Stimulated activated CD8-positive, alpha-beta memory T cell treated with anti-CD3 and anti-CD28 coated beads, Interleukin-7, amount 100 ng/mL, for 1 hour (primary cell): ENCODE measurements at regions not wholly inside any gene's neighbourhood (a gene's known extent, or its start where the extent isn't known, plus 50 kb on each side); places are given as distances from the start of the nearest gene placed in this dataset.
"Not testable (repeated sequence)": the region's sequence is repeated elsewhere in the genome, so short reads cannot be mapped to it uniquely, and the experiment has no call there.

Source experiments
- DNase-seq, 2 donors: peaks; one replicate each; pipeline ENCODE4 v3.0.0-alpha.2; 2020; ENCODE audit warnings: low read depth in 2 of 2

DNA sequence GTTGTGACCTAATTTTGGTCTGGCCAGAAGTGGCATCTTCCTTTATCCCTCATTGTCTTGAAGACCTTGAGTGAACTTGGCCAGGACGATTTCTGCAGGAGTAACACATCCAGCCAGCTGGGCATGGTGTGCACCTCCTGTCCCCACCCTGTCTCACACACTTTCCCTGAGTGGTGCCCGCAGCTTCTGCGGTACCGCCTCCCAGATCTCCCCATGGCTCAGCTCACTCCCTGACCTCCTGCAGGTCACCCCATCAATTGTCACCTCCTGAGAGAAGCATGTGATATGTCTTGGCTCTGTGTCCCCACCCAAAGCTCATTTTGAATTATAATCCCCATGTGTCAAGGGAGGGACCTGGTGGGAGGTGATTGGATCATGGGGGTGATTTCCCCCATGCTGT is 50.2 kb upstream of the TP53I11 start:
- DNase-seq, result no peak

- DNase-seq, result no peak
These were observed 50.9 kb upstream of the TP53I11 start for GRCh38 chr11:45001466-45002165.

- no peak for DNase-seq
These were observed 54.4 kb upstream of the TP53I11 start for GRCh38 chr11:45005106-45005505.

DNA sequence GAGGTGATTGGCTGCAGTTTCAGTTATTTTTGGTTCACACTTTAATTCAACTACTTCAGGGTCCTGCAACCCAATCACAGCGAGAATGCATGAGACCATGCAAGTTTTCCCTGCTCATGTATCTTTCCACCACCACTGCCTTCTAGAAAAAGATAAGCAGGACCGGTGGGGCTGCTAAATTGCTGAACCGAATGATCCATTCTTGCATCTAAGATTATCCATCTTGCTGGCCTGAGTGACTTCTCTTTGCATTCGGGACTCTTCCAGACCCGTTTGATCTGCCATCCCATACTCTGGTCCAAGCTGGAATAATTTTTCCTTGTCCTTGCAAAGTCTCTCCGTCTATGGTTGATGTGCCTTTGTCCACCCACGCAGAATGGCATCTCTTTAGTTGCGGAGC is 56.3 kb upstream of the TP53I11 start:
- DNase-seq, result no peak

- not testable (repeated sequence) for DNase-seq
These were observed 65.3 kb upstream of the TP53I11 start for GRCh38 chr11:45015983-45016382.

GRCh38 chr11:45016446-45016845 is 65.8 kb upstream of the TP53I11 start:
- not testable (repeated sequence) for DNase-seq

DNA sequence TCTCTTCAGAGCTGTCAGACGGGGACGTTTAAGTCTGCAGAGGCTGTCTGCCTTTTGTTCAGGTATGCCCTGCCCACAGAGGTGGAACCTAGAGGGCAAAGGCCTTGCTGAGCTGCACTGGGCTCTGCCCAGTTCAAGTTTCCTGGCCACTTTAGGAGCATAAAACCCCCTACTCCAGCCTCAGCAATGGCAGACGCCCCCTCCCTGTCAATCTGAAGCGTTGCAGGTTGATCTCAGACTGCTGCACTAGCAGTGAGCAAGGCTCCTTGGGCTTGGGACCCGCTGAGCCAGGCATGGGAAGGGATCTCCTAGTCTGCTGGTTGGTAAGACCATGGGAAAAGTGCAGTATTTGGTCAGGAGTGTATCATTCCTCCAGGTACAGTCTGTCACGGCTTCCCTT is 66.6 kb upstream of the TP53I11 start:
- DNase-seq, result no peak

DNA sequence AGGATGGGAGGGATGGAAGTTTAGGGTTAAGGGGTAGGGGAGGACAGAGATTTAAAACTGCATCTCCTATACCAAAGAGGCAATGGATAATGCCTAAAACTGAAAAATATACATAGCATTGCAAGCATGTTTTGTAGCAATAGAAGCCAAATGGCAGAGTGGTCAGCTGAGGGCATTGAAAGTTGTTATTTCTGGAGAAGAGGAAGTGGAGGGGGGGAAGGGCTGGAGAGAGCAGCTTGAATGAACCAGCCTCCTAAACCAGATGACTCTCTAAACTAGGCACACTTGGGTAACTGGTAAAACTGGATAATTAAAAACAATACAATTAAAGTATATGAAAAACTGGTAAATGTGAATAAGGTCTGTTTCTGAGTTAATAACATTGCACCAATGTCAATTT is 70.3 kb upstream of the TP53I11 start:
- no peak for DNase-seq

GRCh38 chr11:45021692-45022141 is 71.0 kb upstream of the TP53I11 start:
- DNase-seq, result no peak

- no peak for DNase-seq
These were observed 71.8 kb upstream of the TP53I11 start for GRCh38 chr11:45022294-45023064.

GRCh38 chr11:45023065-45023365 is 72.3 kb upstream of the TP53I11 start:
- DNase-seq, result no peak

GRCh38 chr11:45024316-45024715 is 73.6 kb upstream of the TP53I11 start:
- DNase-seq, result no peak

- no peak for DNase-seq
These were observed 74.3 kb upstream of the TP53I11 start for GRCh38 chr11:45024846-45025588.

GRCh38 chr11:45025716-45026492 is 75.2 kb upstream of the TP53I11 start:
- DNase-seq, result no peak

DNA sequence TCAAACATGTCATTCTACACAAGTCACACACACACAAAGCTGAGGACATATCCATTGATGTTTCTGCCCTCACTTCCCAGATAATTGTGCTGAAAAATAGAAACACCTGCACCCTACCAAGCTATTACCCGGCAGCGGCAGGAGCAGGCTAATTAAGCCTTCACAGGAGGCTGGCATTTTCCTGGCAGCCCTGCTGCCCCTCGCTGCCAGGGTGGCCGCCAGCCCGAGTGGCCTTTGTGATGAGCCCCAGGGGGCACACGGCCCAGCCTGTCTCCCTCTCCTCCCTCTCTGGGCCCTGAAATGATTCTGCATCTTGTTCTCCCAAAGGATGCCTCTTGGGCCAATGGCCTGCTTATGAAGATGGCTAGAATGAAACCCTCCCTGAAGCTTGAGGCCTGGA is 76.2 kb upstream of the TP53I11 start:
- DNase-seq, result no peak

DNA sequence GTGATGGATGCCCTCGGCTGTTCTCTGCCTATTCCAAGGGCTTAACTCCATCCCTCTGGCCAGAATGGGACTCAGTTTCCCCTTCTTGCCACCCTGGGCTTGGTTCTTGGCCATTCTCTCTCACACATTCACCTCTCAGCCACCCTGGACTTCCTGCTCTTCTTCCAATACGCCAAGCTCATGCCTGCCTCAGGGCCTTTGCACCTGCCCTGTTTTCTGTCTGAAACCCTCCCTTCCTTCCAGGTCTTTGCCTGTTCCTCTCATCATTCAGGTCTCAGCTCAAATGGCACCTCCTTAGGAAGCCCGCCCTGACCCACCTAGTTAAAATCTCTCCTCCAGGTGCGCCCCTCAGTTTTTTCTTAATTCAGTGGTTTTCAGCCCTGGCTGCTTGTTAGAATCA is 76.6 kb upstream of the TP53I11 start:
- no peak for DNase-seq

- DNase-seq, result no peak
These were observed 78.4 kb upstream of the TP53I11 start for GRCh38 chr11:45028911-45029682.

DNA sequence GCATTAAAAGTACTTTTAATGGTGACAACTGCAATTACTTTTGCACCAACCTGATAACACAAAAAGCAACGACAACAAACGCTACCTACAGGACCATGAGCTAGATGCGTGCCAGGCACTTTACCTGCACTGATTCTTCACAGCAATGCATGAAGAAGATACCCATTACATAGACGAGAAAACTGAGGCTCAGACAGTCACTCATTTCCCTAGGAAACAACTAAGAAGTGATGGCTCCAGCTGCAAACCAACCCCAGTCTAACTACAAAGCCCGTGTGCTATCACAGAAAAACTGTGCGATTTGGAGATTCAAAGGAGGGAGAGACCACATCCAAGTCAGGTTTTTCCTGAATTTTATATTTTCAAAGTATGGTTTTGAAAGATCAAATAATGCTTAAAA is 80.1 kb upstream of the TP53I11 start:
- no peak for DNase-seq

GRCh38 chr11:45031912-45032519 is 81.3 kb upstream of the TP53I11 start:
- no peak for DNase-seq

- DNase-seq, result no peak
These were observed 84.7 kb upstream of the TP53I11 start for GRCh38 chr11:45035413-45035812.

DNA sequence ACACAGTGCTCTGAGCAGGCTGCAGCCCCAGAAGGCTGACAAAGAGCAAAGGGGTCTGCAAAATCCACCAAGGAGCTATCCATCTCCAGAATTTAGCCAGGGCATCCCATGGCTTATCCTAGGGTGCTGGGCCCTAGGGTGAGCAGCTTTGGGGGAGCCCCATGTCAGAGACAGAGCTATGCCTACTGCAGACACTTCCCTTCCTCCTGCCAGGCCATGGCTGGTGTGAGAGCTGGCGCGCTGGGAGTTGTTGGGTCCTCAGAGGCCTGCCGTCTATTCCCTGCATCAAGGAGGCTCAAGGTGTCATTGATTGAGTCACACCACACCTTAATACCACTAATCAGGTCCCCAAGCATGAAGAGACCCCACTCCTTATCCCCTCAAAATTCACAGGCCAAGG is 85.3 kb upstream of the TP53I11 start:
- DNase-seq, result no peak
